GM12878 (cell line): ENCODE measurements at regions not wholly inside any gene's neighbourhood (a gene's known extent, or its start where the extent isn't known, plus 50 kb on each side); places are given as distances from the start of the nearest gene placed in this dataset.

Source experiments
- ATAC-seq: fragments of 200-7000 bp; cut with Tn5 transposase; 3 replicates; pipeline ENCODE4 v1.9.1; 2020; ENCODE audit warnings: mild to moderate bottlenecking, moderate library complexity
- BruUV-seq: library from RNA; stranded (reverse); fragments of 400-500 nt; replicated peaks from 2 replicates; lab custom pipeline; 2021; lab: Mats Ljungman, UMichigan
- CTCF ChIA-PET: fragments of 300-600 bp; sonication (Branson Sonifier 250); formaldehyde crosslinking; extraction: SDS; loops from one replicate; lab custom pipeline; 2021; ENCODE audit warnings: inconsistent platforms; lab: Yijun Ruan, JAX
- POLR2A ChIA-PET: fragments of 350-600 bp; formaldehyde crosslinking; extraction: SDS; loops from one replicate; lab custom pipeline; 2021; ENCODE audit warnings: inconsistent platforms; lab: Charles Lee
- RAD21 ChIA-PET: fragments of 300-600 bp; sonication (Branson Sonifier 250); formaldehyde crosslinking; loops from one replicate; lab custom pipeline; 2023; ENCODE audit warnings: antibody characterized with exemption; ENCODE audit not compliant: unreplicated experiment; lab: Charles Lee
- SMC1A ChIA-PET: fragments of 300-600 bp; sonication (Branson Sonifier 250); formaldehyde crosslinking; loops from one replicate; lab custom pipeline; 2023; ENCODE audit not compliant: unreplicated experiment, uncharacterized antibody; lab: Charles Lee
- DNase-seq: peaks from one replicate; pipeline ENCODE4 v3.0.0-alpha.2; 2011; ENCODE audit warnings: low read depth, low spot score
- FAIRE-seq: peaks from 3 replicates; lab custom pipeline; 2011; peaks lifted over from hg19 to GRCh38; lab: Jason Lieb, UNC
- H2AFZ ChIP-seq: 2 replicates; pipeline ENCODE4 v1.6.0; 2011; ENCODE audit warnings: low read depth, low read length, control low read depth; ENCODE audit not compliant: control insufficient read depth
- H3K27ac ChIP-seq: 2 replicates; pipeline ENCODE4 v1.5.1; 2011; ENCODE audit warnings: control low read depth; ENCODE audit not compliant: control insufficient read depth, insufficient read depth
- H3K27me3 ChIP-seq, 2 experiments: replicated peaks in 1 of 2; 2 replicates each; pipeline versions ENCODE4 v1.6.0 to v1.6.1; 2011; ENCODE audit warnings: low read length in 1 of 2; ENCODE audit not compliant: control insufficient read depth in 2 of 2, insufficient read depth in 2 of 2
- H3K36me3 ChIP-seq, 2 experiments: 2 replicates each; pipeline ENCODE4 v1.5.1; 2011; ENCODE audit warnings: low read length in 1 of 2; ENCODE audit not compliant: control insufficient read depth in 2 of 2, insufficient read depth in 2 of 2
- H3K4me1 ChIP-seq: 2 replicates; pipeline ENCODE4 v1.6.1; 2011; ENCODE audit warnings: mild to moderate bottlenecking, low read length, moderate library complexity, mixed read lengths; ENCODE audit not compliant: control insufficient read depth, insufficient read depth
- H3K4me2 ChIP-seq: 2 replicates; pipeline ENCODE4 v1.6.0; 2011; ENCODE audit warnings: control low read depth; ENCODE audit not compliant: control insufficient read depth, insufficient read depth
- H3K4me3 ChIP-seq: fragments of 200-600 bp; sonication (generic); 2 replicates; pipeline ENCODE4 v1.5.1; 2016
- H3K79me2 ChIP-seq: 2 replicates; pipeline ENCODE4 v1.6.0; 2011; ENCODE audit warnings: low read length; ENCODE audit not compliant: control insufficient read depth, insufficient read depth
- H3K9ac ChIP-seq: 2 replicates; pipeline ENCODE4 v1.8.0; 2011; ENCODE audit warnings: low read length, control low read depth, mixed read lengths; ENCODE audit not compliant: control insufficient read depth, insufficient read depth
- H3K9me3 ChIP-seq: replicated peaks from 3 replicates; pipeline ENCODE4 v1.5.1; 2011; ENCODE audit warnings: mild to moderate bottlenecking, low read length; ENCODE audit not compliant: control insufficient read depth, insufficient read depth
- H4K20me1 ChIP-seq: 2 replicates; pipeline ENCODE4 v1.6.0; 2011; ENCODE audit not compliant: control insufficient read depth, insufficient read depth
- BRCA1 ChIP-seq: IDR thresholded peaks from 2 replicates; pipeline ENCODE4 v1.6.1; 2011; ENCODE audit warnings: low read depth, low read length, improper control_type of control experiment
- E4F1 ChIP-seq: fragments of 450-650 bp; IDR thresholded peaks from 2 replicates; pipeline ENCODE4 v1.6.1; 2018; ENCODE audit warnings: borderline replicate concordance, mild to moderate bottlenecking; ENCODE audit not compliant: partially characterized antibody
- ESRRA ChIP-seq: IDR thresholded peaks from 2 replicates; pipeline ENCODE4 v1.6.1; 2012; ENCODE audit warnings: mild to moderate bottlenecking, low read length, improper control_type of control experiment
- IRF3 ChIP-seq: fragments of 450-650 bp; IDR thresholded peaks from 2 replicates; pipeline ENCODE4 v1.6.1; 2014; ENCODE audit warnings: mild to moderate bottlenecking
- MEF2A ChIP-seq: IDR thresholded peaks from 2 replicates; pipeline ENCODE4 v1.6.1; 2011; ENCODE audit warnings: low read depth, mild to moderate bottlenecking, low read length, moderate library complexity; ENCODE audit not compliant: insufficient read depth
- MEF2B ChIP-seq: fragments of 450-650 bp; IDR thresholded peaks from 2 replicates; pipeline ENCODE4 v1.6.1; 2018; ENCODE audit warnings: mild to moderate bottlenecking, moderate library complexity; ENCODE audit not compliant: partially characterized antibody, poor library complexity, severe bottlenecking
- MXI1 ChIP-seq: fragments of 150-350 bp; IDR thresholded peaks from 2 replicates; pipeline ENCODE4 v1.6.1; 2011; ENCODE audit warnings: low read depth, mild to moderate bottlenecking, inconsistent platforms, low read length, improper control_type of control experiment
- MYC ChIP-seq: IDR thresholded peaks from 2 replicates; pipeline ENCODE4 v1.6.1; 2011; ENCODE audit warnings: mild to moderate bottlenecking, low read length, moderate library complexity, inconsistent platforms; ENCODE audit not compliant: insufficient read depth, insufficient replicate concordance, insufficient read length, severe bottlenecking
- PAX8 ChIP-seq: fragments of 450-650 bp; IDR thresholded peaks from 2 replicates; pipeline ENCODE4 v1.6.1; 2017; ENCODE audit warnings: mild to moderate bottlenecking, moderate library complexity
- PML ChIP-seq: IDR thresholded peaks from 2 replicates; pipeline ENCODE4 v1.6.1; 2012; ENCODE audit warnings: low read length, inconsistent platforms
- POLR2A ChIP-seq: IDR thresholded peaks from 2 replicates; pipeline ENCODE4 v1.6.1; 2011; ENCODE audit warnings: low read depth, mild to moderate bottlenecking, low read length
- POU2F2 ChIP-seq: IDR thresholded peaks from 3 replicates; pipeline ENCODE4 v1.6.1; 2011; ENCODE audit warnings: low read depth, mild to moderate bottlenecking, low read length, borderline replicate concordance
- RFX5 ChIP-seq: IDR thresholded peaks from 2 replicates; pipeline ENCODE4 v1.6.1; 2011; ENCODE audit warnings: low read depth, low read length, improper control_type of control experiment
- SRF ChIP-seq, 2 experiments: IDR thresholded peaks; 2 replicates each; pipeline ENCODE4 v1.6.1; 2011; ENCODE audit warnings: low read depth in 2 of 2, low read length in 2 of 2, mild to moderate bottlenecking in 1 of 2, moderate library complexity in 1 of 2
- YY1 ChIP-seq: IDR thresholded peaks from 2 replicates; pipeline ENCODE4 v1.6.1; 2011; ENCODE audit warnings: low read depth, mild to moderate bottlenecking, low read length
- ZBTB11 ChIP-seq: fragments of 450-650 bp; formaldehyde crosslinking; IDR thresholded peaks from 2 replicates; pipeline ENCODE4 v1.5.0; 2022; ENCODE audit warnings: mild to moderate bottlenecking, missing genetic modification characterization
- ZNF24 ChIP-seq: fragments of 450-650 bp; IDR thresholded peaks from 2 replicates; pipeline ENCODE4 v1.6.1; 2017; ENCODE audit warnings: antibody characterized with exemption, mild to moderate bottlenecking
- WGBS: methylation state at CpG from one replicate; pipeline ENCODE4 v1.1.6; 2016; ENCODE audit warnings: low lambda C conversion rate; ENCODE audit not compliant: insufficient replicate concordance, insufficient coverage; ENCODE audit errors: missing lambda C conversion rate; 5-methylcytosine and 5-hydroxymethylcytosine counted together
- in situ Hi-C: fragments of 300-500 bp; cut with MboI; formaldehyde crosslinking; loops from 9 replicates; pipeline ENCODE4 v1.14.3; 2018; ENCODE audit warnings: mixed read lengths
- intact Hi-C: fragments of 100-400 bp; cut with micrococcal nuclease; formaldehyde crosslinking; loops from one replicate; pipeline ENCODE4 v1.14.2; 2022; ENCODE audit not compliant: unreplicated experiment

GRCh38 chr7:88399696-88400240, 93.1 kb upstream of the STEAP4 start:
- Histone ChIP-seq H2AFZ (no peak overlapping the region), H3K4me3 (no peak overlapping the region), H3K27me3 (no peaks in the 10 kb centered on the region), H3K36me3 (no peaks in the 10 kb centered on the region), H3K9ac (no peak overlapping the region), H3K9me3 (no peaks in the 10 kb centered on the region)
- intact Hi-C loops (loop anchor here (5.0 to 10.0 kb wide), 2 partner anchors 145 to 157 kb away; no protein-coding TSS in a partner anchor), in situ Hi-C loops (no loop called here)
- no peak for DNase-seq
- no peak for FAIRE-seq
- ChIA-PET SMC1A (interaction anchor here (0.6 to 2.4 kb wide), 12 partner anchors 11 to 460 kb away, joined by 3 to 9 read pairs (median 4); no protein-coding TSS in a partner anchor), RAD21 (interaction anchor here (0.7 to 2.4 kb wide), 4 partner anchors 42 to 435 kb away, joined by 3 to 15 read pairs (median 4); no protein-coding TSS in a partner anchor), POLR2A (no interaction called here)
- no TSS peak for BruUV-seq
- WGBS: 48% methylated on average over 5 of the region's 5 CpGs
- TF ChIP-seq YY1 (no peak), IRF3 (no peak), SRF (IDR thresholded peaks at IDR 0.05; ENCODE audit: low read depth in 2 of 2, low read length in 2 of 2) (no peak), ESRRA (no peak), PAX8 (no peak), RFX5 (no peak), ZBTB11 (CRISPR knock-in tag) (no peak), POU2F2 (no peak), POLR2A (no peak), MXI1 (no peak), MEF2A (no peak), MEF2B (no peak), E4F1 (no peak), ZNF24 (no peak), MYC (no peak), BRCA1 (no peak), PML (no peak)
- TF ChIP-seq, all 136 proteins: peak for 0
- CTCF ChIA-PET: interaction anchor here (0.6 to 2.0 kb wide), 20 partner anchors 9 to 1363 kb away, joined by 3 to 11 read pairs (median 4); no protein-coding TSS in a partner anchor
- H3K27ac ChIP-seq: no peak overlapping the region
- H3K79me2 ChIP-seq: no peaks in the 10 kb centered on the region
- no peaks in the 10 kb centered on the region for H4K20me1 ChIP-seq
- no peak overlapping the region for H3K4me2 ChIP-seq
- no peak for ATAC-seq
- H3K4me1 ChIP-seq: no peaks in the 10 kb centered on the region
